ENCODE measurements at regions not wholly inside any gene's neighbourhood (a gene's known extent, or its start where the extent isn't known, plus 50 kb on each side); places are given as distances from the start of the nearest gene placed in this dataset.

- no peak for DNase-seq (ENCODE audit: low spot score in 2 of 2)
- H3K4me3 Mint-ChIP-seq, result no peak overlapping the region
- ATAC-seq (ENCODE audit: low read depth), result no peak
- no peaks in the 10 kb centered on the region for H3K36me3 Mint-ChIP-seq
- H3K27ac Mint-ChIP-seq, result no peak overlapping the region
- H3K27me3 Mint-ChIP-seq, result peaks cover 5% of the 10 kb centered on the region
- H3K4me1 Mint-ChIP-seq, result peaks cover 10% of the 10 kb centered on the region
- no peaks in the 10 kb centered on the region for H3K9me3 Mint-ChIP-seq
Measured at GRCh38 chr1:172763057-172763456, 104.2 kb downstream of the FASLG start.

DNA sequence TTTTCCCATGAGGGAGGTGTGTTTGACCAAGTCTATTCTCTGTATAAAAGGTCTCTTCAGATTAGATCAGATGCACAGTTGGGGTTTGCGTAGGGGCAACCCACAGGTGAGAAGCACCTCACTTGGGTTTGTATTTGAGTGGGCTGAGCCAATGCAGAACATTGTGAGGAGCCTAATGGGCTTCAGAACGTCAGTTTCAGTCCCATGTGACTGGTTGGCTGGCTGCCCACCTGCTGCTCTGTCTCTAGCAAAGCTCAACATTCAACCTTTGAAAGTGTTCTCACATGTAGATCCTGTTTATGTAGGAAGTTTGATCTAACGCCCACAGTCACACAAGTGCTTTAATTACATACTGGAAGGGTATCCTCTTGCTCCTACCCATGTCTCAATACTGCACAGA, 105.5 kb downstream of the FASLG start:
- ATAC-seq (ENCODE audit: low read depth) (peak; percentile 70), DNase-seq (ENCODE audit: low spot score in 2 of 2) (no peak)
- Mint-ChIP-seq H3K9me3 (no peaks in the 10 kb centered on the region), H3K4me3 (no peak overlapping the region), H3K27me3 (peaks cover 3% of the 10 kb centered on the region), H3K4me1 (peaks cover 9% of the 10 kb centered on the region), H3K36me3 (no peaks in the 10 kb centered on the region), H3K27ac (no peak overlapping the region)

- Mint-ChIP-seq H3K36me3 (no peaks in the 10 kb centered on the region), H3K27ac (no peak overlapping the region), H3K4me3 (no peak overlapping the region), H3K9me3 (no peaks in the 10 kb centered on the region), H3K27me3 (peaks cover 3% of the 10 kb centered on the region), H3K4me1 (peaks cover 9% of the 10 kb centered on the region)
- ATAC-seq (ENCODE audit: low read depth) (peak; percentile 56), DNase-seq (ENCODE audit: low spot score in 2 of 2) (no peak)
Measured at GRCh38 chr1:172766462-172766861, 107.6 kb downstream of the FASLG start.

DNA sequence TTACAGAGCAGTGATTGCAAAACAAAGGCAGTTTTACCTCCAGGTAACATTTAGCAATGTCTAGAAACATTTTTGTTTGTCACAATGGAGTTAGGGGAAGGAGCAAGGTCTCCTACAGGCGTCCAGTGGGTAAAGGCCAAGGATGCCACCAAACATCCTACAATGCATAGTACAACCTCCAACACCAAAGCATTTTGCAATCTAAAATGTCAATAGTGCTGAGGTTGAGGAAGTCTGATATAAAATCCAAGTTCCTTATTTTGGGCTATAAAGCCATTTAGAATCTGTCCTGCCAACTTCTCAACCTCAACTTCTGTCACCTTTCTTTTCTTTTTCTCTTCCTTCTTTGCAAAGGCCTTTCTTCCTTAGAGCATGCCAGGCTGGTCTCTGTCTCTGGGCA, 111.2 kb downstream of the FASLG start:
- DNase-seq (ENCODE audit: low spot score in 2 of 2) (no peak), ATAC-seq (ENCODE audit: low read depth) (no peak)
- no peaks in the 10 kb centered on the region for H3K9me3 Mint-ChIP-seq
- peaks cover under 1% of the 10 kb centered on the region for H3K4me1 Mint-ChIP-seq
- H3K36me3 Mint-ChIP-seq, result no peaks in the 10 kb centered on the region
- peaks cover 3% of the 10 kb centered on the region for H3K27me3 Mint-ChIP-seq
- H3K27ac Mint-ChIP-seq, result no peak overlapping the region
- no peak overlapping the region for H3K4me3 Mint-ChIP-seq

DNA sequence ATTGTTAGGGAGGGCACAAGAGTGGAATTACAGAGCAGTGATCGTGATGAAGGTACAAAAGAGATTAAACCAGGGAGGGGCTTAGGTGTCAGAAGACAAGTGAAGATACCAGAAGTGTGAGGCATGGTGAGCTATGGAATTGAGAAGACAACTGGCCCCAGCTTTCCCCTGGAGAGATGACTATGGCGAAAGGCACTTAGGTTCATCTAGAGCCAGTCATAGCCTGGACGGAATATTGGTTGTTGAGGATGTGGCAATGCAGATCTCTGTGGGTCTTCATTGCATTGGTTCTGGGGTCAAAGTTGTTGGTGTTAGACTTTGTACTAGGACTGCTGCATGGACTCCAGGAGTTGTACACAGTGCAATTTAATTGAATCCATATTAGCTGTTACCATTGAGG, 115.7 kb downstream of the FASLG start:
- ATAC-seq (ENCODE audit: low read depth), result no peak
- Mint-ChIP-seq H3K4me1 (peaks cover 5% of the 10 kb centered on the region), H3K27me3 (peaks cover 2% of the 10 kb centered on the region), H3K27ac (no peak overlapping the region), H3K36me3 (no peaks in the 10 kb centered on the region), H3K4me3 (no peak overlapping the region), H3K9me3 (no peaks in the 10 kb centered on the region)
- no peak for DNase-seq (ENCODE audit: low spot score in 2 of 2)

DNA sequence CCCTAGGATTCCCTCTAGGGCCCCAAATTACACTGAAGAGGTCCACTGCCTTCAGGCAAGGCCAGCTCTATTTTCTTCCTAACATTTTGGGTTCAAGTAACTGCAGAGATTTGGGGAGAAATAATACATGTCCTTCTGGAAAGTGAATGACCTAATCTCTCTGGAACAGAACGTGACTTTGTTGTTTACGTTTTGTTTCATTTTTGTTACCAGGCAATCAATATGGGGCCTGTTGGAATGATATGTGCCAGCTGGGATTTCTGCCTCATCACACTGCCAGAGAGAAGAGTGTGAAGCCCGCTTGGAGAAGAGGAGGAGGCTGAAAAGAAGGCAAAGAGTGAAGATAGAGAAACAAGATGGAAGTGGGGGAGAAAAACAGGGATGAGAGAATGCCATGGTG, 116.7 kb downstream of the FASLG start:
- Mint-ChIP-seq H3K4me3 (no peak overlapping the region), H3K27me3 (peaks cover 2% of the 10 kb centered on the region), H3K9me3 (no peaks in the 10 kb centered on the region), H3K36me3 (no peaks in the 10 kb centered on the region), H3K4me1 (peaks cover 5% of the 10 kb centered on the region), H3K27ac (no peak overlapping the region)
- ATAC-seq (ENCODE audit: low read depth), result no peak
- DNase-seq (ENCODE audit: low spot score in 2 of 2), result no peak

GRCh38 chr1:172776071-172776470, 117.2 kb downstream of the FASLG start:
- H3K4me3 Mint-ChIP-seq, result no peak overlapping the region
- H3K9me3 Mint-ChIP-seq, result no peaks in the 10 kb centered on the region
- no peak for ATAC-seq (ENCODE audit: low read depth)
- H3K27ac Mint-ChIP-seq, result no peak overlapping the region
- no peaks in the 10 kb centered on the region for H3K36me3 Mint-ChIP-seq
- peaks cover 2% of the 10 kb centered on the region for H3K27me3 Mint-ChIP-seq
- peaks cover 6% of the 10 kb centered on the region for H3K4me1 Mint-ChIP-seq
- no peak for DNase-seq (ENCODE audit: low spot score in 2 of 2)

- DNase-seq (ENCODE audit: low spot score in 2 of 2) (no peak), ATAC-seq (ENCODE audit: low read depth) (no peak)
- H3K36me3 Mint-ChIP-seq, result no peaks in the 10 kb centered on the region
- peaks cover 2% of the 10 kb centered on the region for H3K9me3 Mint-ChIP-seq
- H3K27ac Mint-ChIP-seq, result no peak overlapping the region
- H3K4me1 Mint-ChIP-seq, result peaks cover 17% of the 10 kb centered on the region
- H3K27me3 Mint-ChIP-seq, result no peaks in the 10 kb centered on the region
- no peak overlapping the region for H3K4me3 Mint-ChIP-seq
Measured at GRCh38 chr1:172777767-172778166, 118.9 kb downstream of the FASLG start.

DNA sequence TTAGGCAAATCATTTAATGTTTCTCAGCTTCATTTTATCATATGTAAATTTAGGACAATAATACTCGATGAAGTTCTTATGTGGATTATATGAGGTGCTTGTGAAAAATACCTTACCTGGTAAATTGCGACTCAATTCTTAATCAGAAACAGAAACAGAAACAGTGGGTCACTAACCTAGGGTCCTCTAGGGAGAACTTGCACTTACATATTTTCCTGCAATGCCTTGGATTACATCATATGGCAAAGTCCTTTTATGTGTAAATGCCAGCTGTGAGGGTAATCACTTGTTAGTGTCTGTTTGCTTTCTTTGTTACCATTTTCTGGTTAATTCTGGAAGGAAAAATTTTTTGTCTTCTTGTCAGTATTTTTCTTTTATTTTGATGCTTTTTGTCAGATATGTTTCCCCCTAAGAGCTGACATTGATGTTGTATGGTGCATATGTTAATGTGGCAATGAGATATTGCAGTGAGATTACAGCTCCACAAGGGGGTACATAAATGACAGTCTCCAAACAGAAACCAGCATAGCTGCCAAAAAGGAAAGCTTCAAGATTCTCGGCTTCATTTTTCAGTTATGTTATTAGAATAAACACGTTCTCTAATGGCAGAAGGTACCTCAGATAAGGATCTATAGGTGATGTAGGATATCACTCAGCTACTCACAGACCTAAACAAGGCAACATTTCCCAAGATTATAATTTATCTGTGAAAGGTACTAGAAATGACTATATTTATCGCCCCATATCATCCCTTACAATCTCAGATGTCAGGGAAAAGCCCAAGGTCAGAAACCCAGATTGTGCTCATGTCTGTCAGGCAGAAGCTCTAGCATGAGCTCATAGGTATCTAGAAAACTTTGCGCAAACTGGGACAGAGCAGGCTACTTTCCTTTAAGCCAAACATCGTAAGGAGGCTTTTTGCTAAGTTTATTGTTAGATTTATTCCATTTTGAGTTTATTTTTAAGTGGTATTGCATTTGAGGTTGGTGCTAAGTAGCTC, 119.9 kb downstream of the FASLG start:
- H3K4me3 Mint-ChIP-seq, result no peak overlapping the region
- no peak for DNase-seq (ENCODE audit: low spot score in 2 of 2)
- H3K36me3 Mint-ChIP-seq, result no peaks in the 10 kb centered on the region
- peak; percentile 65 for ATAC-seq (ENCODE audit: low read depth)
- peaks cover 17% of the 10 kb centered on the region for H3K4me1 Mint-ChIP-seq
- H3K27ac Mint-ChIP-seq, result no peak overlapping the region
- H3K9me3 Mint-ChIP-seq, result peaks cover 9% of the 10 kb centered on the region
- H3K27me3 Mint-ChIP-seq, result no peaks in the 10 kb centered on the region

- Mint-ChIP-seq H3K4me3 (no peak overlapping the region), H3K27ac (no peak overlapping the region), H3K4me1 (peaks cover 17% of the 10 kb centered on the region), H3K9me3 (peaks cover 9% of the 10 kb centered on the region), H3K36me3 (no peaks in the 10 kb centered on the region), H3K27me3 (no peaks in the 10 kb centered on the region)
- ATAC-seq (ENCODE audit: low read depth) (no peak), DNase-seq (ENCODE audit: low spot score in 2 of 2) (no peak)
Measured at GRCh38 chr1:172779491-172779890, 120.6 kb downstream of the FASLG start.

- peak; percentile 63 for ATAC-seq (ENCODE audit: low read depth)
- Mint-ChIP-seq H3K27me3 (no peaks in the 10 kb centered on the region), H3K4me1 (peaks cover 17% of the 10 kb centered on the region), H3K4me3 (no peak overlapping the region), H3K27ac (no peak overlapping the region), H3K36me3 (no peaks in the 10 kb centered on the region), H3K9me3 (peaks cover 9% of the 10 kb centered on the region)
- no peak for DNase-seq (ENCODE audit: low spot score in 2 of 2)
Measured at GRCh38 chr1:172781513-172782140, 122.7 kb downstream of the FASLG start.

DNA sequence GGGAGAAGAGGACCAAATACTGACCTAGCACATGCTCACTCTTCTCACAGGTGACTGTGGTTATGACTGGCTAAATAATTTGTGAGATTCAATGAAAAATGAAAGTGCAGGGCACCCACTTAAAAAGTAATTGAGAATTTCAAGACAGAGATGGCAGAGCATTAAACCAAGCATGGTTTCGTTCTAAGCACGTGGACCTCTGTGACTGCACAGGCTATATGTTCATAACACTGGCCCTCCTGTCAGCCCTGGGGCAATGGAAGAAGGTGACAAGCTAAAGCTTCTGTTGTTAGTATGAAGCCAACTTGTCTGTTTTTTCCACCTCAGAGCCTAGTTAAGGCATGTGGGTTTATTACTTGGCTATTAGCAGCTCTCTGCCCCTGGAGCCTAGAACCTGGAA, 130.9 kb downstream of the FASLG start:
- H3K4me1 Mint-ChIP-seq, result no peaks in the 10 kb centered on the region
- H3K4me3 Mint-ChIP-seq, result no peak overlapping the region
- DNase-seq (ENCODE audit: low spot score in 2 of 2) (no peak), ATAC-seq (ENCODE audit: low read depth) (no peak)
- no peaks in the 10 kb centered on the region for H3K36me3 Mint-ChIP-seq
- no peaks in the 10 kb centered on the region for H3K9me3 Mint-ChIP-seq
- no peaks in the 10 kb centered on the region for H3K27me3 Mint-ChIP-seq
- no peak overlapping the region for H3K27ac Mint-ChIP-seq

DNA sequence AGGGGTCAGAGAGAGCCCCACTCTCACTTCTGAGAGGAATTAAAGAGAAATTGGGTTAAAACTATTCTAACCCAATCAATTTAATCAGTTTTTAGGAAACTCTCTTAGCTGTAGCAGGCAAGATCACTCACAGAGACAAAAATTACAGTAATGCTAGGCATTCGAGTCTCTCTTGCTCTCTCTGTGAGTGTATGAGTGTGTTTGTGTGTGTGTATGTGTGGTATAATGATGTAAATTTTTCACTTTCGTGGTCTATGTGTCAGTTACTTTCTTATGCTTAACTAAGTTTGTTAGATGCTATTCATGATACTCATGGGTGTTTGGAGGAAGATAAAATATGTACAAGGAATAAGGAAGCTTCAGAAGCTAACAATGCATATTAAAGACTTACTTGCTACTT, 131.3 kb downstream of the FASLG start:
- H3K9me3 Mint-ChIP-seq, result no peaks in the 10 kb centered on the region
- ATAC-seq (ENCODE audit: low read depth) (no peak), DNase-seq (ENCODE audit: low spot score in 2 of 2) (no peak)
- H3K4me1 Mint-ChIP-seq, result no peaks in the 10 kb centered on the region
- H3K4me3 Mint-ChIP-seq, result no peak overlapping the region
- no peaks in the 10 kb centered on the region for H3K27me3 Mint-ChIP-seq
- no peak overlapping the region for H3K27ac Mint-ChIP-seq
- no peaks in the 10 kb centered on the region for H3K36me3 Mint-ChIP-seq

DNA sequence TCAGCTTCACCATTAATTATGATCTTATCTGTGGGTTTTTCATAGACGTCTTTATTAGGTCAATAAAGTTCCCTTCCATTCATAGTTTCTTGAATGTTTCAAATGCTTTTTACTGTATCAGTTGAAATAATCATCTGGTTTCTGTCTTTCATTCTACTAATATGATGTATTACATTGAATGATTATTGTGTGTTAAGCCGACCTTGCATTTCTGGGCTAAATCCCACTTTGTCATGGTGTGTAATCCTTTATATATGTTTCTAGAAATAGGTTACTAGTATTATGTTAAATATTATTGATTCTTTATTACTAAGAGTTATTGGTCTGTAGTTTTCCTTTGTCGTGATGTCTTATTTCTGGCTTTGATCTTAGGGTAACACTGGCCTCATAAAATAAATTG, 134.9 kb downstream of the FASLG start:
- Mint-ChIP-seq H3K36me3 (no peaks in the 10 kb centered on the region), H3K9me3 (no peaks in the 10 kb centered on the region), H3K27me3 (no peaks in the 10 kb centered on the region), H3K4me1 (no peaks in the 10 kb centered on the region), H3K4me3 (no peak overlapping the region), H3K27ac (no peak overlapping the region)
- no peak for DNase-seq (ENCODE audit: low spot score in 2 of 2)
- ATAC-seq (ENCODE audit: low read depth), result no peak
